ENCODE measurements at regions not wholly inside any gene's neighbourhood (a gene's known extent, or its start where the extent isn't known, plus 50 kb on each side); places are given as distances from the start of the nearest gene placed in this dataset.

GRCh38 chr2:55112229-55113031 is 62.2 kb upstream of the RTN4 start:
- H3K4me3 ChIP-seq (ENCODE audit: low read depth, low read length), result no peak overlapping the region
- no peak for TF ChIP-seq CTCF (IDR thresholded peaks at IDR 0.05)
- H3K79me2 ChIP-seq, result no peaks in the 10 kb centered on the region
- H3K9me3 ChIP-seq (ENCODE audit: control insufficient read depth, low read length), result no peaks in the 10 kb centered on the region
- H3K36me3 ChIP-seq (ENCODE audit: control insufficient read depth, insufficient read depth, low read length), result no peaks in the 10 kb centered on the region
- H2AFZ ChIP-seq, result peak overlapping the region; percentile 42
- H3K27ac ChIP-seq, result peak overlapping the region; percentile 26
- H3K27me3 ChIP-seq (ENCODE audit: control insufficient read depth, insufficient read depth, low read length), result no peaks in the 10 kb centered on the region
- H3K4me1 ChIP-seq, result no peaks in the 10 kb centered on the region
- H3K9ac ChIP-seq, result no peak overlapping the region
- no peak overlapping the region for H3K4me2 ChIP-seq (ENCODE audit: low read length)

- Histone ChIP-seq H3K4me2 (ENCODE audit: low read length) (no peak overlapping the region), H3K9ac (no peak overlapping the region), H3K79me2 (no peaks in the 10 kb centered on the region), H3K27me3 (ENCODE audit: control insufficient read depth, insufficient read depth, low read length) (no peaks in the 10 kb centered on the region), H3K9me3 (ENCODE audit: control insufficient read depth, low read length) (no peaks in the 10 kb centered on the region), H2AFZ (no peak overlapping the region), H3K27ac (peak overlapping the region; percentile 21), H3K4me1 (no peaks in the 10 kb centered on the region), H3K4me3 (ENCODE audit: low read depth, low read length) (no peak overlapping the region), H3K36me3 (ENCODE audit: control insufficient read depth, insufficient read depth, low read length) (no peaks in the 10 kb centered on the region)
- no peak for TF ChIP-seq CTCF (IDR thresholded peaks at IDR 0.05)
These were observed 61.4 kb upstream of the RTN4 start for GRCh38 chr2:55111570-55112228.

- no peak overlapping the region for H3K9ac ChIP-seq
- no peaks in the 10 kb centered on the region for H3K4me1 ChIP-seq
- no peak overlapping the region for H3K27ac ChIP-seq
- no peaks in the 10 kb centered on the region for H3K27me3 ChIP-seq (ENCODE audit: control insufficient read depth, insufficient read depth, low read length)
- H3K79me2 ChIP-seq, result no peaks in the 10 kb centered on the region
- no peak overlapping the region for H2AFZ ChIP-seq
- no peak overlapping the region for H3K4me2 ChIP-seq (ENCODE audit: low read length)
- no peak for TF ChIP-seq CTCF (IDR thresholded peaks at IDR 0.05)
- no peak overlapping the region for H3K4me3 ChIP-seq (ENCODE audit: low read depth, low read length)
- H3K36me3 ChIP-seq (ENCODE audit: control insufficient read depth, insufficient read depth, low read length), result no peaks in the 10 kb centered on the region
- H3K9me3 ChIP-seq (ENCODE audit: control insufficient read depth, low read length), result no peaks in the 10 kb centered on the region
These were observed 60.9 kb upstream of the RTN4 start for GRCh38 chr2:55111230-55111569.

GRCh38 chr2:55109219-55109891 is 59.1 kb upstream of the RTN4 start:
- H2AFZ ChIP-seq, result peak overlapping the region; percentile 1
- no peak overlapping the region for H3K9ac ChIP-seq
- H3K4me1 ChIP-seq, result no peaks in the 10 kb centered on the region
- H3K79me2 ChIP-seq, result no peaks in the 10 kb centered on the region
- H3K36me3 ChIP-seq (ENCODE audit: control insufficient read depth, insufficient read depth, low read length), result no peaks in the 10 kb centered on the region
- H3K4me3 ChIP-seq (ENCODE audit: low read depth, low read length), result no peak overlapping the region
- no peaks in the 10 kb centered on the region for H3K9me3 ChIP-seq (ENCODE audit: control insufficient read depth, low read length)
- H3K27me3 ChIP-seq (ENCODE audit: control insufficient read depth, insufficient read depth, low read length), result no peaks in the 10 kb centered on the region
- H3K27ac ChIP-seq, result no peak overlapping the region
- no peak overlapping the region for H3K4me2 ChIP-seq (ENCODE audit: low read length)
- TF ChIP-seq CTCF (IDR thresholded peaks at IDR 0.05), result no peak
